ENCODE measurements at regions not wholly inside any gene's neighbourhood (a gene's known extent, or its start where the extent isn't known, plus 50 kb on each side); places are given as distances from the start of the nearest gene placed in this dataset.

DNA sequence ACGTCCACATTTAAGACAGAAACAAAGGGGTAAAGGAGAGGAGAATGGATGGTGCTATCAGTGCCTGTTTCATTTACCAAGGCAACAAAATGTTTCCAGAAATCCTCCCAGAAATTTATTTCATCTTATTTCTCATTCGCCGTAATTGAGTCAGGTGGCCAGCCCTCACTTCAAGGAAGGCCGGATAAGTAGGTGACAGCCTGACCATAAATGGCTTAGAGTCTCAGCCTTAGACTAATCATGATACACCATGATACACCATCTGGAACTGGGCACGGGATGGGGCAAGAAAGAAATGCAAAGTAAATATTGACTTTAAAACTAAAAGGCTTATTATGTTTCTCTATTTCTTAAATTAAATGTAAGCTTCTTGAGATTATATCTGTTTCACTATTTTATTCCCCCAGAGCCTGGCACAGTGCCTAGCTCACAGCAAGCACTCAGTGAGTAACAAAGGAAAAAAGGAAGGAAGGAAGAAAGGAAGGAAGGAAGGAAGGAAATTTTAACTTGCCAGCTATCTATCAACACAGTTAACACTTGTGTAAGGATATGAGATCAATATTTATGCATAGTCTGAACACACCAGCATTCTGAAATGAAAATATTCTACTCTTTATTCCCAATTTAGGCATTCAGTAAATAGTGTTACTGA is 106.1 kb upstream of the FSCB start:
- TF ChIP-seq, protein P1, sequence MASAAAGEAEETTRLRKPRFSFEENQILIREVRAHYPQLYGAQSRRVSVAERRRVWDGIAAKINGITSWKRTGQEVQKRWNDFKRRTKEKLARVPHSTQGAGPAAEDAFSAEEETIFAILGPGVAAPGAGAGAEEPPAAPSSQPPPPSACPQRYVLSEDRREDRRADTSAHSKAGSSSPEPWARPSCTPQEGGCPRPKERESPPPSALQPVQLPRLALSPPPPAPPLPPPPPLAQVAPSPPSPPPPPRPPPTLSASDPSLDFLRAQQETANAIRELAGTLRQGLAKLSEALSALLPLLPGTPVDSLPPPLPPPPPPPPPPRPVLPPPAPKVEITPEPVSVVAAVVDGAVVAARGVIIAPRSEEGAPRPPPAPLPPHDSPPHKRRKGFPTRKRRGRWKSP (CRISPR knock-in tag; IDR thresholded peaks at IDR 0.05) = no peak
- no peak for TF ChIP-seq PRMT3 (CRISPR knock-in tag; IDR thresholded peaks at IDR 0.05; ENCODE audit: borderline replicate concordance, low read depth)
- TF ChIP-seq SOX5 (CRISPR knock-in tag; IDR thresholded peaks at IDR 0.05; ENCODE audit: borderline replicate concordance) = no peak
- TF ChIP-seq, protein P2, sequence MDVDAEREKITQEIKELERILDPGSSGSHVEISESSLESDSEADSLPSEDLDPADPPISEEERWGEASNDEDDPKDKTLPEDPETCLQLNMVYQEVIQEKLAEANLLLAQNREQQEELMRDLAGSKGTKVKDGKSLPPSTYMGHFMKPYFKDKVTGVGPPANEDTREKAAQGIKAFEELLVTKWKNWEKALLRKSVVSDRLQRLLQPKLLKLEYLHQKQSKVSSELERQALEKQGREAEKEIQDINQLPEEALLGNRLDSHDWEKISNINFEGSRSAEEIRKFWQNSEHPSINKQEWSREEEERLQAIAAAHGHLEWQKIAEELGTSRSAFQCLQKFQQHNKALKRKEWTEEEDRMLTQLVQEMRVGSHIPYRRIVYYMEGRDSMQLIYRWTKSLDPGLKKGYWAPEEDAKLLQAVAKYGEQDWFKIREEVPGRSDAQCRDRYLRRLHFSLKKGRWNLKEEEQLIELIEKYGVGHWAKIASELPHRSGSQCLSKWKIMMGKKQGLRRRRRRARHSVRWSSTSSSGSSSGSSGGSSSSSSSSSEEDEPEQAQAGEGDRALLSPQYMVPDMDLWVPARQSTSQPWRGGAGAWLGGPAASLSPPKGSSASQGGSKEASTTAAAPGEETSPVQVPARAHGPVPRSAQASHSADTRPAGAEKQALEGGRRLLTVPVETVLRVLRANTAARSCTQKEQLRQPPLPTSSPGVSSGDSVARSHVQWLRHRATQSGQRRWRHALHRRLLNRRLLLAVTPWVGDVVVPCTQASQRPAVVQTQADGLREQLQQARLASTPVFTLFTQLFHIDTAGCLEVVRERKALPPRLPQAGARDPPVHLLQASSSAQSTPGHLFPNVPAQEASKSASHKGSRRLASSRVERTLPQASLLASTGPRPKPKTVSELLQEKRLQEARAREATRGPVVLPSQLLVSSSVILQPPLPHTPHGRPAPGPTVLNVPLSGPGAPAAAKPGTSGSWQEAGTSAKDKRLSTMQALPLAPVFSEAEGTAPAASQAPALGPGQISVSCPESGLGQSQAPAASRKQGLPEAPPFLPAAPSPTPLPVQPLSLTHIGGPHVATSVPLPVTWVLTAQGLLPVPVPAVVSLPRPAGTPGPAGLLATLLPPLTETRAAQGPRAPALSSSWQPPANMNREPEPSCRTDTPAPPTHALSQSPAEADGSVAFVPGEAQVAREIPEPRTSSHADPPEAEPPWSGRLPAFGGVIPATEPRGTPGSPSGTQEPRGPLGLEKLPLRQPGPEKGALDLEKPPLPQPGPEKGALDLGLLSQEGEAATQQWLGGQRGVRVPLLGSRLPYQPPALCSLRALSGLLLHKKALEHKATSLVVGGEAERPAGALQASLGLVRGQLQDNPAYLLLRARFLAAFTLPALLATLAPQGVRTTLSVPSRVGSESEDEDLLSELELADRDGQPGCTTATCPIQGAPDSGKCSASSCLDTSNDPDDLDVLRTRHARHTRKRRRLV (CRISPR knock-in tag; IDR thresholded peaks at IDR 0.05) = no peak
- TF ChIP-seq, protein P3, sequence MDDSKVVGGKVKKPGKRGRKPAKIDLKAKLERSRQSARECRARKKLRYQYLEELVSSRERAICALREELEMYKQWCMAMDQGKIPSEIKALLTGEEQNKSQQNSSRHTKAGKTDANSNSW (CRISPR knock-in tag; IDR thresholded peaks at IDR 0.05; ENCODE audit: borderline replicate concordance) = no peak
- no peak overlapping the region for H3K9ac ChIP-seq (ENCODE audit: insufficient read depth, low read depth, low read length)
- no peak for ATAC-seq
- in situ Hi-C loops (cut with HindIII; ENCODE audit: extremely low pct_ligation_motif_present, low pct_unique_long_range_greater_than_20kb) (no loop called here), intact Hi-C loops (cut with micrococcal nuclease; ENCODE audit: unreplicated experiment) (no loop called here)
- H2AFZ ChIP-seq (ENCODE audit: low read length) = no peak overlapping the region
- no peaks in the 10 kb centered on the region for H3K9me3 ChIP-seq (ENCODE audit: low read length)
- H3K36me3 ChIP-seq (replicated peaks in 1 of 2; ENCODE audit: control insufficient read depth in 1 of 2, insufficient read depth in 2 of 2, low read length in 2 of 2) = no peaks in the 10 kb centered on the region
- H3K4me3 ChIP-seq (replicated peaks in 1 of 3; ENCODE audit: insufficient read depth in 1 of 3, low read depth in 2 of 3, low read length in 3 of 3) = no peak overlapping the region
- ChIA-PET POLR2A (no interaction called here), CTCF (ENCODE audit: low intra/inter-chr PET ratio, low total read pairs) (no interaction called here)
- no peak overlapping the region for H3K27ac ChIP-seq (ENCODE audit: extremely low read length, insufficient read depth, low read length)
- no peaks in the 10 kb centered on the region for H3K79me2 ChIP-seq (ENCODE audit: insufficient read depth, low read length)
- 42% methylated on average over 5 of the region's 5 CpGs for WGBS (ENCODE audit: low lambda C conversion rate)
- DNase-seq (ENCODE audit: low spot score) = no peak
- H3K4me1 ChIP-seq (ENCODE audit: insufficient read depth, low read length) = no peaks in the 10 kb centered on the region
- no peaks in the 10 kb centered on the region for H3K27me3 ChIP-seq (ENCODE audit: control insufficient read depth in 1 of 2, insufficient read depth in 2 of 2, low read length in 2 of 2)
- FAIRE-seq = no peak
- no peaks in the 10 kb centered on the region for H4K20me1 ChIP-seq (ENCODE audit: insufficient read depth, low read length)
- BruUV-seq (replicated peaks) = no TSS peak
- no peak overlapping the region for H3K4me2 ChIP-seq (ENCODE audit: low read depth, low read length)

Data from HepG2 (cell line).